Trophoblast cell (in vitro differentiated cells and primary cell): ENCODE measurements at regions not wholly inside any gene's neighbourhood (a gene's known extent, or its start where the extent isn't known, plus 50 kb on each side); places are given as distances from the start of the nearest gene placed in this dataset.
"Not testable (repeated sequence)": the region's sequence is repeated elsewhere in the genome, so short reads cannot be mapped to it uniquely, and the experiment has no call there.

Experiments used
- DNase-seq, 2 donors: peaks; one replicate each; pipeline ENCODE4 v3.0.0-alpha.2; 2016
- H2AFZ ChIP-seq: 2 replicates; pipeline ENCODE4 v1.6.1; 2013; ENCODE audit warnings: low read length, moderate library complexity, mild to moderate bottlenecking; ENCODE audit not compliant: insufficient read depth, poor library complexity
- H2AK5ac ChIP-seq: 2 replicates; pipeline ENCODE4 v1.6.1; 2013; ENCODE audit warnings: mild to moderate bottlenecking, low read length
- H2BK120ac ChIP-seq: 2 replicates; pipeline ENCODE4 v1.6.1; 2013; ENCODE audit warnings: low read length, mild to moderate bottlenecking, moderate library complexity; ENCODE audit not compliant: insufficient read depth, poor library complexity
- H2BK12ac ChIP-seq: 2 replicates; pipeline ENCODE4 v1.6.1; 2013; ENCODE audit warnings: mild to moderate bottlenecking, low read length, moderate library complexity
- H2BK5ac ChIP-seq: 2 replicates; pipeline ENCODE4 v1.6.1; 2013; ENCODE audit warnings: low read length, low read depth, moderate library complexity, mild to moderate bottlenecking; ENCODE audit not compliant: poor library complexity
- H3K14ac ChIP-seq: 2 replicates; pipeline ENCODE4 v1.6.1; 2013; ENCODE audit warnings: mild to moderate bottlenecking, low read length
- H3K18ac ChIP-seq: 2 replicates; pipeline ENCODE4 v1.6.1; 2013; ENCODE audit warnings: mild to moderate bottlenecking, low read length
- H3K23ac ChIP-seq: 2 replicates; pipeline ENCODE4 v1.6.1; 2013; ENCODE audit warnings: low read length
- H3K27ac ChIP-seq: 2 replicates; pipeline ENCODE4 v1.5.1; 2013; ENCODE audit warnings: low read depth, mild to moderate bottlenecking, inconsistent platforms, low read length, moderate library complexity
- H3K27me3 ChIP-seq: 2 replicates; pipeline ENCODE4 v1.6.1; 2013; ENCODE audit warnings: inconsistent platforms, mild to moderate bottlenecking, low read length, moderate library complexity; ENCODE audit not compliant: insufficient read depth
- H3K36me3 ChIP-seq, 2 experiments: 1 replicate in 1 of 2; 2 replicates in 1 of 2; pipeline ENCODE4 v1.6.1; 2013; ENCODE audit warnings: low read length in 2 of 2, mild to moderate bottlenecking in 2 of 2, moderate library complexity in 1 of 2; ENCODE audit not compliant: insufficient read depth in 2 of 2, control insufficient read depth in 1 of 2
- H3K4ac ChIP-seq: 2 replicates; pipeline ENCODE4 v1.6.1; 2013; ENCODE audit warnings: low read depth, mild to moderate bottlenecking, low read length, moderate library complexity
- H3K4me1 ChIP-seq, 2 experiments: 1 replicate in 1 of 2; 2 replicates in 1 of 2; pipeline ENCODE4 v1.6.1; 2013; ENCODE audit warnings: low read length in 2 of 2, mild to moderate bottlenecking in 2 of 2, moderate library complexity in 1 of 2; ENCODE audit not compliant: insufficient read depth in 2 of 2, control insufficient read depth in 1 of 2
- H3K4me2 ChIP-seq: 2 replicates; pipeline ENCODE4 v1.6.1; 2013; ENCODE audit warnings: inconsistent platforms, mild to moderate bottlenecking, low read length, moderate library complexity
- H3K4me3 ChIP-seq: 2 replicates; pipeline ENCODE4 v1.5.1; 2013; ENCODE audit warnings: mild to moderate bottlenecking, low read depth, low read length, inconsistent platforms
- H3K79me1 ChIP-seq: one replicate; pipeline ENCODE4 v1.6.1; 2013; ENCODE audit warnings: low read length
- H3K79me2 ChIP-seq: 2 replicates; pipeline ENCODE4 v1.6.1; 2013; ENCODE audit warnings: low read length, mild to moderate bottlenecking; ENCODE audit not compliant: control insufficient read depth, insufficient read depth, poor library complexity
- H3K9ac ChIP-seq: 2 replicates; pipeline ENCODE4 v1.6.1; 2013; ENCODE audit warnings: mild to moderate bottlenecking, low read length
- H3K9me3 ChIP-seq: 2 replicates; pipeline ENCODE4 v1.6.1; 2013; ENCODE audit warnings: low read depth, mild to moderate bottlenecking, control low read depth, inconsistent platforms, low read length; ENCODE audit not compliant: insufficient read depth
- H4K12ac ChIP-seq: 2 replicates; pipeline ENCODE4 v1.6.1; 2013; ENCODE audit warnings: low read depth, mild to moderate bottlenecking, low read length, moderate library complexity
- H4K8ac ChIP-seq: 2 replicates; pipeline ENCODE4 v1.6.1; 2013; ENCODE audit warnings: low read depth, mild to moderate bottlenecking, low read length, moderate library complexity
- H4K91ac ChIP-seq: one replicate; pipeline ENCODE4 v1.6.1; 2013; ENCODE audit warnings: low read depth, mild to moderate bottlenecking, low read length, moderate library complexity
- WGBS: extraction: QIAGEN DNeasy Blood & Tissue Kit; methylation state at CpG from one replicate; pipeline ENCODE4 v1.1.7; 2013; ENCODE audit warnings: missing lambda C conversion rate; ENCODE audit not compliant: insufficient read length, insufficient coverage; ENCODE audit errors: extremely low coverage; 5-methylcytosine and 5-hydroxymethylcytosine counted together

DNA sequence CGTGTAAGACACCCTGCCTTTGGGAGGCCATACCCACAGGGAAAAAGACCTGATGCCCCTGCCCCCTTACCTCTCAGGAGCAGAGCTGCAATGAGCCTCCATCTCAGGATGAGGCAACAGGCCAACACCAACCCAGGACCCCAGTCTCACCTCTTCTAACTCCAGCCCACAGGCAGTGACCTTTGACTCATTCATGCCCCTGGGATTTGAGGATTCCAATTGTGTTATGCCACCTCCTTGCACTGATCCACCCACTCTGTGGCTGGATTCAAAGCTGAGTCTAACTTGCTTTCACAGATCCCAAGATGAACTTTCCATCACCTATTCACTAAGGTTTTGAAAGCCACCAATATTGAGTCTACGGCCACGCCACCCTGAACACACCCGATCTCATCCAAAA, 64.7 kb downstream of the MINAR1 start:
- no peaks in the 10 kb centered on the region for H3K36me3 ChIP-seq
- H4K12ac ChIP-seq = no peak overlapping the region
- H4K91ac ChIP-seq = no peak overlapping the region
- no peak overlapping the region for H2BK12ac ChIP-seq
- WGBS = no CpG with 5 or more reads among the region's 4 CpGs
- H3K79me2 ChIP-seq = no peaks in the 10 kb centered on the region
- no peaks in the 10 kb centered on the region for H3K9me3 ChIP-seq
- no peaks in the 10 kb centered on the region for H3K79me1 ChIP-seq
- no peak overlapping the region for H3K14ac ChIP-seq
- H3K4ac ChIP-seq = no peak overlapping the region
- no peak overlapping the region for H3K9ac ChIP-seq
- no peak overlapping the region for H2AK5ac ChIP-seq
- DNase-seq = no peak
- no peak overlapping the region for H3K23ac ChIP-seq
- H2BK5ac ChIP-seq = no peak overlapping the region
- H3K4me2 ChIP-seq = no peak overlapping the region
- no peak overlapping the region for H3K4me3 ChIP-seq
- no peak overlapping the region for H2AFZ ChIP-seq
- peaks cover 0 to 3% of the 10 kb centered on the region in 2 experiments for H3K4me1 ChIP-seq
- H3K27ac ChIP-seq = no peak overlapping the region
- H3K27me3 ChIP-seq = no peaks in the 10 kb centered on the region
- H4K8ac ChIP-seq = no peak overlapping the region
- no peak overlapping the region for H3K18ac ChIP-seq
- no peak overlapping the region for H2BK120ac ChIP-seq

DNA sequence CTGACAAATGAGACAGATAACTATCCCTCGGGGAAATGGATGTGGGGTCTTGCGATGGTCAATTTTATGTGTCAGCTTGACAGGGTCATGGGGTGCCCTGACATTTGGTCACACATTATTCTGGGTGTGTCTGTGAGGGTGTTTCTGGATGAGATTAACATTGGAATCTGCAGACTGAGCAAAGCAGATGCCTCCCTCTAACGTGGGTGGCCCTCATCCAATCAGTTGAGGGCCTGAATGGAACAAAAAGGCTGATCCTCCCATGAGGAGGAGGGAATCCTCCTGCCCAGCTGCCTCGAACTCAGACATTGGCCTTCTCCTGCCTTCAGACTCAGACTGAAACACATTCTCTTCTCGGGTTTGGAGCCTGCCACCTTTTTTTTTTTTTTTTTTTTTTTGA, 69.0 kb downstream of the MINAR1 start:
- H2BK5ac ChIP-seq = no peak overlapping the region

DNA sequence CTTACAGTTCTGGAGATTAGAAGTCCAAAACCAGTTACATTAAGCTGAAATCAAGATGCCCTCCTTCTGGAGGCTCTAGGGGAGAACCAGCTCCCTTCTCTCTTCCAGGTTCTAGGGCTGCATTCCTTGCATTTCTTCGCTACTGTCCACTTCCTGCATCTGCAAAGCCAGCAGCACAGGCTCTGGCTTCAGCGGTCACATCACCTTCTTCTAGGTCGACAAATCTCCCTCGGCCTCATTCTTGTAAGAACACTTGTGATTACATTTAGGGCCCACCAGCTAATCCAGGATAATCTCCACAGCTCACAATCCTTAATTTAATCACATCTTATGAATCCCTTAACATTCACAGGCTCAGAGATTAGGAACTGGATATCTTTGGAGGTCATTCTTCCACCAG, 73.8 kb downstream of the MINAR1 start:
- Histone ChIP-seq H3K27me3 (no peaks in the 10 kb centered on the region), H3K79me2 (no peaks in the 10 kb centered on the region), H2AK5ac (no peak overlapping the region), H3K27ac (no peak overlapping the region), H3K23ac (no peak overlapping the region), H3K4me2 (no peak overlapping the region), H3K18ac (no peak overlapping the region), H2BK120ac (no peak overlapping the region), H3K4ac (no peak overlapping the region), H3K4me3 (no peak overlapping the region), H4K91ac (no peak overlapping the region), H2AFZ (no peak overlapping the region), H3K9ac (no peak overlapping the region), H3K79me1 (no peaks in the 10 kb centered on the region), H3K9me3 (no peaks in the 10 kb centered on the region), H3K14ac (no peak overlapping the region), H2BK5ac (no peak overlapping the region), H2BK12ac (no peak overlapping the region), H3K4me1 (no peaks in the 10 kb centered on the region), H4K12ac (no peak overlapping the region), H3K36me3 (no peaks in the 10 kb centered on the region), H4K8ac (no peak overlapping the region)
- DNase-seq = peak in 1 of 2 donors; percentile 5
- WGBS = no CpG with 5 or more reads among the region's 4 CpGs

More for the DNA sequence above, 69.0 kb downstream of the MINAR1 start:
- no CpG with 5 or more reads among the region's 5 CpGs for WGBS
- H3K23ac ChIP-seq = no peak overlapping the region
- H3K79me1 ChIP-seq = no peaks in the 10 kb centered on the region
- H3K4me2 ChIP-seq = no peak overlapping the region
- H3K27me3 ChIP-seq = no peaks in the 10 kb centered on the region
- H2AFZ ChIP-seq = no peak overlapping the region
- H4K91ac ChIP-seq = no peak overlapping the region
- no peak overlapping the region for H3K9ac ChIP-seq
- no peak for DNase-seq
- no peak overlapping the region for H3K14ac ChIP-seq
- H3K18ac ChIP-seq = no peak overlapping the region
- H4K12ac ChIP-seq = no peak overlapping the region
- no peak overlapping the region for H2BK120ac ChIP-seq
- no peak overlapping the region for H4K8ac ChIP-seq
- H3K36me3 ChIP-seq = no peaks in the 10 kb centered on the region
- no peak overlapping the region for H3K4ac ChIP-seq
- no peak overlapping the region for H3K27ac ChIP-seq
- peaks cover 0 to 3% of the 10 kb centered on the region in 2 experiments for H3K4me1 ChIP-seq
- H3K79me2 ChIP-seq = no peaks in the 10 kb centered on the region
- no peaks in the 10 kb centered on the region for H3K9me3 ChIP-seq
- H2AK5ac ChIP-seq = no peak overlapping the region
- H2BK12ac ChIP-seq = no peak overlapping the region
- H3K4me3 ChIP-seq = no peak overlapping the region

DNA sequence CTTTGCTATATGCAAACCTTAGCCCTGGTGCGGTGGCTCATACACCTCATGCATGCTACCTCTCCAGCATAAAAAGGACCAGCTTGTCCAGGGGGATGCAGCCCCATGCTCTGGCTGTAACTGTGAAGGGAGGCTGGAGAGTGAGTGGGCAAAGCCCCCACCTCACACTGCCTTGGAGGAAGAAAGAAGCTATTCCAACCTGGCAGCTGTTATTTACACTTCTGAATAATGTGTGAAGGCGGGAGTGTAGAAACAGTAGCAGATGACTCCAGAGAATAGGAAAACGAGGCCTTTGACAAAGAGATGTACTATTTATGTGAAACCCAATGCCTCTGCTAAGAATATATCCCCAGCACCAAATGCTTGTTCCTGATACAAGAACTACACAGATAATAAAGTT, 80.7 kb downstream of the MINAR1 start:
- not testable (repeated sequence) for H4K8ac ChIP-seq, H3K4me1 ChIP-seq, H2BK5ac ChIP-seq, H3K4ac ChIP-seq, H3K4me2 ChIP-seq, H2BK120ac ChIP-seq, H3K36me3 ChIP-seq, H4K12ac ChIP-seq, H3K27ac ChIP-seq, H2AFZ ChIP-seq, H2AK5ac ChIP-seq, H3K23ac ChIP-seq, H3K27me3 ChIP-seq, H3K14ac ChIP-seq, H3K18ac ChIP-seq, H3K79me1 ChIP-seq, H2BK12ac ChIP-seq, DNase-seq, H3K9ac ChIP-seq, H3K4me3 ChIP-seq, H3K79me2 ChIP-seq, H4K91ac ChIP-seq, H3K9me3 ChIP-seq
- no CpG with 5 or more reads among the region's 3 CpGs for WGBS
